ENCODE measurements at regions not wholly inside any gene's neighbourhood (a gene's known extent, or its start where the extent isn't known, plus 50 kb on each side); places are given as distances from the start of the nearest gene placed in this dataset.
"Not testable (repeated sequence)": the region's sequence is repeated elsewhere in the genome, so short reads cannot be mapped to it uniquely, and the experiment has no call there.

DNA sequence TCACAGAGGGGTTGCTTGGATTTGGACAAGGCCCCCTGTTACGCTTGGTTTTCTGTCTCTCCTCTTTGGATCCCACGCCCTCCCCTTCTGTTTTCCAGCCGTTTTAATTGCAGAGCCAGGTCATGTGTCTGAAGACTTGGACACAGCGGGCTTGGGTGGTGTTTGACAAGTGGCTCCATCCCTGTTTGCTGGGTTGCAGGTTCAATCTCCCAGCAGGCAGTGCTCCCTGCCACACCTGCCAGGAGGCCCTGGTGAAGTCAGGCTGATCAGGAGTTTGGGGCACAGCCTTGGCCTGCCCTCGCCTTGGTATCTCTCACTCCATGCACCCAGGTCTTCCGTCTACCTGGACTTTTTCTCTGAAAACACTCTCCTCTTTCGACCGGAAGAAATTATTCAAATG lies 59.0 kb downstream of the PLXNA1 start:
- Histone ChIP-seq H3K27ac (no peak overlapping the region), H3K27me3 (peaks cover 4% of the 10 kb centered on the region; the same call in 1 of the 2 replicates), H3K9me3 (replicated peaks) (no peaks in the 10 kb centered on the region), H3K36me3 (no peaks in the 10 kb centered on the region), H3K4me3 (no peak overlapping the region), H3K4me1 (no peaks in the 10 kb centered on the region; the same call in 1 of the 2 replicates)
- DNase-seq, result no peak

DNA sequence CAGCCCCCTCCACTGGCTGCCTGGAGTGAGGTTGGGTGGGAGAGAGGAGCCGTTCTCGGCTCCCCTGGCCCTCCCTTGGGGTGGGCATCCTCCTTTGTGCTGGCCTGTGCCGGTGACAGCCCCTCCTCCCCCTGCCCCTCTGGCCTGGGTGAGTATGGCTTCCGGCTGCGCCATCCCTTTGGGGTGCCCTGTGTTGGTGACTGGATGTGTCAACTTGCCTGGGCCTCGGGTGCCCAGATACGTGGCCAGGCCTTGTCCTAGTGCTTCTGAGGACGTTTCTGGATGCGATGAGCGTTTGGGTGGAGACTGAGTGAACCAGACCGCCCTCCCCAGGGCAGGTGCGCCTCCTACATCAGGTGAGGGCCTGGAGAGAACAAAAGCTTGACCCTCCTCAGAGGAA lies 59.7 kb downstream of the PLXNA1 start:
- H3K4me1 ChIP-seq, result no peaks in the 10 kb centered on the region; the same call in 1 of the 2 replicates
- DNase-seq, result no peak
- H3K9me3 ChIP-seq (replicated peaks), result no peaks in the 10 kb centered on the region
- peaks cover 4% of the 10 kb centered on the region; the same call in 1 of the 2 replicates for H3K27me3 ChIP-seq
- no peaks in the 10 kb centered on the region for H3K36me3 ChIP-seq
- H3K4me3 ChIP-seq, result no peak overlapping the region
- H3K27ac ChIP-seq, result no peak overlapping the region

DNA sequence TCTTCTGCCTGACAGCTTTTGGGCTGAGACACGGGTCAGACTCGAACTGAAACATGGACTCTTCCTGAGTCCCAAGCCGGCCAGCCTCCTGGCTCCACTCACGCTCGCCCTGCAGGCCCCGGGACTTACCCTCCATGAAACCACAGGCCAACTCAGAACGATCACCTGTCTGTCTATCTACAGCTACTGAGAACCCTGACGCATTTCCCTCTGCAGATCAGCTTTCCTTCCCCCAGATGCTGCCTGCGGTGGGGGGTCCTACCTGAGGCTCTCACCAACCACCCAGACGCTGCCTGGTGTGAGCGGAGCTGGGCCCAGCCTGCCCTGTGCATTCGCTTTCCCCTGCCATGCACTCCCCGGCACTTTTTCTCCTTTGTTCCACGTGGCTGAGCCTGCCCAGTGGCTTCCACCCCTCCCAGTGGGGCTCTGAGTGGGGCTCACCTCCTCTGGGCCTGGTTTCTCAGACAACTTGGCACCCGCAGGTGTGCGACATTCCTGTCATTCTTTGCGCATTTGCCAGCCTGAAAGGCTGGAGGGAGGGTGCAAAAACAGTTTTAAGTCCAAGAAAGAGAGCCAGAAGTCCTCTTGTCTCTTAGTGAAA lies 60.2 kb downstream of the PLXNA1 start:
- Histone ChIP-seq H3K27me3 (peaks cover 4% of the 10 kb centered on the region; the same call in 1 of the 2 replicates), H3K27ac (no peak overlapping the region), H3K9me3 (replicated peaks) (no peaks in the 10 kb centered on the region; the same call in 1 of the 2 replicates), H3K36me3 (no peaks in the 10 kb centered on the region), H3K4me1 (no peaks in the 10 kb centered on the region; the same call in 1 of the 2 replicates), H3K4me3 (no peak overlapping the region)
- DNase-seq, result no peak

DNA sequence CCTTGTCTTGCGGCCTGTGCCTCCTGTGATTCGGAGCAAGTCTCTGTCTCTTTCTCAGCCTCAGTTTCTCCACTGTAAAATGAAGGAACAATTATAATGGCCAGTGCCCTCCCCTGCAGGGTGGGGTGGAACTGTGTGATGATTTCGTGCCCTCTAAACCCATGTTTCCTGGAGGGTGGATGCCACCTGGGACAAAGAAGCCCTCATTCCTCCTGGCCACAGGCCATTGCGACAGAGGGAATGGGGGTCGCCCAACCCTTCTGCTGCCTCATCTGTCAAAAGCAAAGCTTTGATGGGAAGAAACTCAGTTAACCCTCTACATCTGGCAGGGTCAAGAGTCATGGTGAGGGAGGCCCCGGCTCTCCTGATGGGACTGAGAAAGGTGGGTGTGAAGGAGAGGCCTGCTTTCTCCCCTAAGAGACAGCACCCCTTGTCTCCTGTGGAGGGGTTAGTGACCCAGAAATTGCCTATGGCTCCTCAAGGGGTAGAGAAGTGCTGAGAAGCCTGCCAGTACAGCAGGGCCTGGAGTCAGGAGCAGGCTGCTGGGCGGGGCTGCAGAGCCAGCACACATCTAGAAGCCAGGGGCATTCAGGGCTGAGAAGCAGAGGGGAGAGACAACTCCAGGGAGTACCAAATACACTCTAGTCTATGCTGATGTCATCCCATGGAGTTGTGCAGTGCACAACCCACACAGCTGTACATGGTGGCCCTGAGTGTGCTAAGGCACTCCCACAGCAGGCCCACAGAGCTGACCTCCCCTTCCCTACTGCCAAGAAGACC lies 61.0 kb downstream of the PLXNA1 start:
- Histone ChIP-seq H3K4me3 (no peak overlapping the region), H3K27ac (no peak overlapping the region), H3K27me3 (peaks cover 4% of the 10 kb centered on the region; the same call in 1 of the 2 replicates), H3K4me1 (no peaks in the 10 kb centered on the region; the same call in 1 of the 2 replicates), H3K36me3 (no peaks in the 10 kb centered on the region), H3K9me3 (replicated peaks) (no peaks in the 10 kb centered on the region; the same call in 1 of the 2 replicates)
- no peak for DNase-seq

DNA sequence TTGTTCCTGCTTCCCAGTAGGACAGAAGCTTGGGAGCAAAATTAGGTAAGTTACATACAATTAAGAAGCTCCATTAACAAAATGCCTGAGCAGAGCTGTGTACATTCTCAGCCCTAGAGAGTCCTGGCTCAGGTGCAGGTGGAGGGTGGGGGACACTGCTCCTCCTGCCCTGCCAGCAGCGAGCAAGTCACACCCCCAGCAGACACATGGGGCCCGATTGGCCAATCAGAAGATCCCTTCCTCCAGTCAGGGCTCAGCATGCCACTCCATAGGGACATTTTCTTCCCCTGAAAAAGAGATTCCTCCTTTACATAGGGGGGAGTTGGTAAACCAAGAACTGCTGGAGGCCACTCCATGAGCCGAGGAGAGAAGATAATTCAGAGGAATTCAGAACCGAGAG lies 62.1 kb downstream of the PLXNA1 start:
- DNase-seq, result peak in 1 of 2 experiments; percentile 45
- Histone ChIP-seq H3K4me1 (no peaks in the 10 kb centered on the region; the same call in 1 of the 2 replicates), H3K4me3 (no peak overlapping the region), H3K36me3 (no peaks in the 10 kb centered on the region), H3K9me3 (replicated peaks) (no peaks in the 10 kb centered on the region; the same call in 1 of the 2 replicates), H3K27me3 (peaks cover 4% of the 10 kb centered on the region; the same call in 1 of the 2 replicates), H3K27ac (no peak overlapping the region)

DNA sequence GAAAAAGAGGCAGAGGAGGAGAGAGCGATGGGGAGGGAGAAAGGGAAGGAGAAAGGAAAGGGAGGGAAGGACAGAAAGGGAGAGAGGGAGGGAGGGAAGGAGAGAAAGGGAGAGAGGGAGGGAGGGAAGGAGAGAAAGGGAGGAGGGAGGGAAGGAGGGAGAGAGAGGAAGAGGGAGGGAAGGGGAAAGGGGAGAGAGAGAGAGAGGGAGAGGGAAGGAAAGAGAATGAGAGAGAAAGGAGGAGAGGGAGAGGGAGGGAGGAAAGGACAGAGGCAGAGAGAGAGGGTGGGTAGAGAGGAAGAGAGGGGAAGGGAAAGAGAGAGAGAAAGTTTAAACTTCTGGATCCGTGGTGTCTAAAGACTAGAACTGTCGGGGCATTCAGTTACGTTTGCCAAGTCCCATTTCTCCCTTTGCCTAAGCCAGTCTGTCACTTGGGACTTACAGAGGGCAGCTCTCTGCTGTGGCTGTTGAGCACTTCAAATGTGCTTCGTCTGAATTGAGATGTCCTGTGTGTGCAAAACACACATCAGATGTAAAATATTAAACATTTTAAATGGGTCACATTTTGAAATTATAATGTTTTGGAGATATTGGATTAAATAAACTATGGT lies 62.6 kb downstream of the PLXNA1 start:
- H3K9me3 ChIP-seq (replicated peaks), result no peaks in the 10 kb centered on the region; the same call in 1 of the 2 replicates
- H3K27me3 ChIP-seq, result peaks cover 4% of the 10 kb centered on the region; the same call in 1 of the 2 replicates
- no peak overlapping the region for H3K27ac ChIP-seq
- no peak for DNase-seq
- no peak overlapping the region for H3K4me3 ChIP-seq
- H3K4me1 ChIP-seq, result no peaks in the 10 kb centered on the region; the same call in 1 of the 2 replicates
- H3K36me3 ChIP-seq, result no peaks in the 10 kb centered on the region

DNA sequence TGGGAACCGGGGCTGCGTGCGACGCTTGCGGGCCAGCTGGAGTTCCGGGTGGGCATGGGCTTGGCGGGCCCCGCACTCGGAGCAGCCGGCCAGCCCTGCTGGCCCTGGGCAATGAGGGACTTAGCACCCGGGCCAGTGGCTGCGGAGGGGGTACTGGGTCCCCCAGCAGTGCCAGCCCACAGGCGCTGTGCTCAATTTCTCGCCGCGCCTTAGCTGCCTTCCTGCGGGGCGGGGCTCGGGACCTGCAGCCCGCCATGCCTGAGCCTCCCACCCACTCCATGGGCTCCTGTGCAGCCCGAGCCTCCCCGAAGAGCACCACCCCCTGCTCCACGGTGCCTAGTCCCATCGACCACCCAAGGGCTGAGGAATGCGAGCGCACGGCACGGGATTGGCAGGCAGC lies 63.8 kb downstream of the PLXNA1 start:
- not testable (repeated sequence) for H3K36me3 ChIP-seq; H3K9me3 ChIP-seq (replicated peaks); DNase-seq; H3K4me1 ChIP-seq; H3K27me3 ChIP-seq; H3K27ac ChIP-seq; H3K4me3 ChIP-seq

DNA sequence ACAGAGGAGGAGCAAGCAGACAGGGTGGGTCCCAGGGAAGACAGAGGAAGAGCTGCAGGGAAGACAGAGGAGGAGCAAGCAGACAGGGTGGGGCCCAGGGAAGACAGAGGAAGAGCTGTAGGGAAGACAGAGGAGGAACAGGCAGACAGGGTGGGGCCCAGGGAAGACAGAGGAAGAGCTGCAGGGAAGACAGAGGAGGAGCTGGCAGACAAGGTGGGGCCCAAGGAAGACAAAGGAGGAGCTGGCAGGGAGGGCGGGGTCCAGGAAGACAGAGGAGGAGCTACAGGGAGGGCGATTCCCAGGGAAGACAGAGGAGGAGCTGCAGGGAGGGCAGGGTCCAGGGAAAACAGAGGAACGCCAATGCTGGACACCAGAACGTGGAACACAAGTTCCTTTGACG lies 66.5 kb downstream of the PLXNA1 start:
- no peaks in the 10 kb centered on the region; the same call in 1 of the 2 replicates for H3K9me3 ChIP-seq (replicated peaks)
- no peaks in the 10 kb centered on the region for H3K4me1 ChIP-seq
- no peak overlapping the region for H3K4me3 ChIP-seq
- H3K27me3 ChIP-seq, result peaks cover 4% of the 10 kb centered on the region; the same call in 1 of the 2 replicates
- no peak for DNase-seq
- H3K36me3 ChIP-seq, result no peaks in the 10 kb centered on the region
- H3K27ac ChIP-seq, result no peak overlapping the region

DNA sequence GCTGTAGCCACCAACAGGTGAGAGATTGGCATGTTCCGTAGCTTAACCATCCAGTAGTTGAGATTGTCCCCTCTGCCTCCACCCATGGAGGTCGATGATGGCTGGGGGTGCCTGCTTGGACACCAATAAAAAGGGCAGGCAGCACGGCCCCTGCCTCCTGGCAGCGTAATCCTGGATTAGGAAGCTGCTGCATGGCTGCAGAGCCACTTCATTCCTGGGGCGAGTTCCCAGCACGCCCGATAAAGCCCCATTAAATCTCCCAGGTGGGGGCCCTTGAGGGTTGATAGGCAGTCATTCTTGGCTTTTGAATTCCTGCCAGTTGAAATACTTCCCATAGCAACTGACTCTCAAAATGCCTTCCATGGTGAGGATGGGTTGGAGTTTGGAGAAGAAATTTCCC lies 67.8 kb downstream of the PLXNA1 start:
- Histone ChIP-seq H3K4me1 (no peaks in the 10 kb centered on the region), H3K27me3 (no peaks in the 10 kb centered on the region; the same call in 1 of the 2 replicates), H3K27ac (no peak overlapping the region), H3K9me3 (replicated peaks) (no peaks in the 10 kb centered on the region; the same call in 1 of the 2 replicates), H3K36me3 (no peaks in the 10 kb centered on the region), H3K4me3 (no peak overlapping the region)
- DNase-seq, result no peak

DNA sequence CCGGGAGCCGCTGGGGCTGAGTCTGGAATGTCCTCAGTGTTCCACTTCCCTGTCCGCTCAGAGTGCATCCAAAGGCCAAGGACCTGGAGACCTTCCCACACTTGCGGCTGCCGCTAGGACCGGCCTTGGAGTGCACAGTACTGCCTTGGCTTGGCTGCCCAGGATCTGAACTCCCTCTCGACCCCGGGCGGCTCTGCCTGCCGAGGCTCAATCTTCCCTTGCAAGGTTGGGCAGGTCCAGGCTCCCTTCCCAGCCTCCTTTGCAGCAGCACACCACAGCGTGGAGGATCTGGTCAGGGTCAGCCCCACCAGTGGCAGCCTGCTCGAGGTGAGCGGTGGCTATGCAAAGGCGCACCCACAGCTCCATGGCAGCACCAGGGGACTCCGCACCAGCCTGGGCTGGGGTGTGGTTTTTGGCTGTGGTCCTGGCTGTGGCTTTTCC lies 69.2 kb downstream of the PLXNA1 start:
- H3K27me3 ChIP-seq, result no peaks in the 10 kb centered on the region; the same call in 1 of the 2 replicates
- H3K4me3 ChIP-seq, result no peak overlapping the region
- H3K27ac ChIP-seq, result no peak overlapping the region
- H3K36me3 ChIP-seq, result no peaks in the 10 kb centered on the region
- H3K4me1 ChIP-seq, result no peaks in the 10 kb centered on the region
- DNase-seq, result no peak
- H3K9me3 ChIP-seq (replicated peaks), result peaks cover 4% of the 10 kb centered on the region

DNA sequence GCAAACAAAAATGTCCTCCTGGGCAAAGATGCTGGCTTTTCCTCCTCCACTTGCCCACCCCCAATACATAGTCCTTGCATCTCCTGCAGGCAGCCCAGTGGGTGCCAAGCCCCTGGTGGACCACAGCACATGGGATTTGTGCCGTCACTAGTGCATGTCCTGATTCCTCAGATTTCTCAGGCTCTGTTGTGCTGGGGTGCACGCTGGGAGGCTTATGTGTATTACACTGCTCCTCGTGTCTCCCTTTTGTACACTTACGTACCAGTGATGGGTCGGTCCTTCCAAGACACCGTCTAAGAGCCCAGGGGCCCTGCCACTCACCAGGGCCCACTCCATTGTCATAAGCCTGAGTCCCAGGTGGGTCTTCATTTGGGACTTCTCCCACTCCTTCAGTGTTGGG lies 70.1 kb downstream of the PLXNA1 start:
- Histone ChIP-seq H3K36me3 (no peaks in the 10 kb centered on the region), H3K9me3 (replicated peaks) (peaks cover 8% of the 10 kb centered on the region), H3K27ac (no peak overlapping the region), H3K4me3 (no peak overlapping the region), H3K4me1 (no peaks in the 10 kb centered on the region), H3K27me3 (no peaks in the 10 kb centered on the region; the same call in 1 of the 2 replicates)
- no peak for DNase-seq

DNA sequence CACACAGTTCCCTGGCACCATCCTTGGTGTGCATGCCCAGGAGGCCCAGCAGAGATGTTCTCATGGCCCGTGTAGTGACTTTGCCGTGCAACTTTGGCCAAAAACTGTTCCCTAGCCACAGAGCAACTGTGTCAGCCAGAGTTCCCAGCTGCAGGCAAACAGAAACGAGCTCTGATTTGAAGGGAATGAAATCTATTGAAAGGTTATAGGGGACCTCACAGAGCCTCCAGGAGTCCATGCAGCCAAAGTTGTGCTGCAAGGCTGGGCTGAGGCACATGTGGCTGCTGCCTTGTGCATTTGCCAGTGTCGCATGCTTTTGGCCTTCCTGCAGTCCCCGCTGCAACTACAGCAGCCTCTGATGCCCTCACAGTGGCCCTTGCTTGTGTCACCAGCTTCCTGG lies 70.5 kb downstream of the PLXNA1 start:
- H3K27ac ChIP-seq, result no peak overlapping the region
- no peak for DNase-seq
- no peaks in the 10 kb centered on the region for H3K4me1 ChIP-seq
- no peak overlapping the region for H3K4me3 ChIP-seq
- H3K36me3 ChIP-seq, result no peaks in the 10 kb centered on the region
- no peaks in the 10 kb centered on the region; the same call in 1 of the 2 replicates for H3K27me3 ChIP-seq
- H3K9me3 ChIP-seq (replicated peaks), result peaks cover 8% of the 10 kb centered on the region

DNA sequence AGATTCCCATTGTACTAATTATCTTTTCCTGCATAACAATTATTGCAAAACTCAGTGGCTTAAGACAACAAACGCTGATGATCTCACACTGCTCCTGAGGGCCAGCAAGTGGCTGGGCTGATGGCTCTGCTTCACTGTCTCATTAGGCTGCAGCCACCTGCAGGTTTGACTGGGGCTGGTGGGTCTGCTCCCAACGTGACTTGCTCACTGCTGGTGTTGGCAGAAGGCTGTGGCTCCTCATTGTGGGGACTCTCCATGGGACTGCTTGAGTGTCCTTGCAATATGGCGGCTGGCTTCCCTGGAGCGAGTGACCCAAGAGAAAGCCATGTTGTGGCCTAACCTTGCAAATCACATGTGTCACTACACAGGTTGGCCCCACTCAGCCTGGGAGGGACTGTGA lies 71.1 kb downstream of the PLXNA1 start:
- no peak for DNase-seq
- no peaks in the 10 kb centered on the region for H3K36me3 ChIP-seq
- no peak overlapping the region for H3K4me3 ChIP-seq
- no peaks in the 10 kb centered on the region; the same call in 1 of the 2 replicates for H3K27me3 ChIP-seq
- H3K27ac ChIP-seq, result no peak overlapping the region
- peaks cover 8% of the 10 kb centered on the region for H3K9me3 ChIP-seq (replicated peaks)
- H3K4me1 ChIP-seq, result no peaks in the 10 kb centered on the region

DNA sequence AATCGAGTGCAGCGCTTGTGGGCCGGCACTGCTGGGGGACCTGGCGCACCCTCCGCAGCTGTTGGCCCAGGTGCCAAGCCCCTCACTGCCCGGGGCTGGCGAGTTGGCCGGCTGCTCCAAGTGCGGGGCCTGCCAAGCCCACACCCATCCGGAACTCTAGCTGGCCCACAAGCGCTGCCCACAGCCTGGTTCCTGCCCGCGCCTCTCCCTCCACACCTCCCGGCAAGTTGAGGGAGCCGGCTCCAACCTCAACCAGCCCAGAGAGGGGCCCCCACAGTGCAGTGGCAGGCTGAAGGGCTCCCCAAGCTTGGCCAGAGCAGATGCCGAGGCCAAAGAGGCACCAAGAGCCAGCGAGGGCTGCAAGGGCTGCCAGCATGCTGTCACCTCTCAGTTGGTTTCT lies 73.4 kb downstream of the PLXNA1 start:
- Histone ChIP-seq H3K27ac (no peak overlapping the region), H3K27me3 (no peaks in the 10 kb centered on the region; the same call in 1 of the 2 replicates), H3K36me3 (no peaks in the 10 kb centered on the region), H3K4me1 (no peaks in the 10 kb centered on the region), H3K4me3 (no peak overlapping the region), H3K9me3 (replicated peaks) (peaks cover 8% of the 10 kb centered on the region)
- DNase-seq, result no peak

DNA sequence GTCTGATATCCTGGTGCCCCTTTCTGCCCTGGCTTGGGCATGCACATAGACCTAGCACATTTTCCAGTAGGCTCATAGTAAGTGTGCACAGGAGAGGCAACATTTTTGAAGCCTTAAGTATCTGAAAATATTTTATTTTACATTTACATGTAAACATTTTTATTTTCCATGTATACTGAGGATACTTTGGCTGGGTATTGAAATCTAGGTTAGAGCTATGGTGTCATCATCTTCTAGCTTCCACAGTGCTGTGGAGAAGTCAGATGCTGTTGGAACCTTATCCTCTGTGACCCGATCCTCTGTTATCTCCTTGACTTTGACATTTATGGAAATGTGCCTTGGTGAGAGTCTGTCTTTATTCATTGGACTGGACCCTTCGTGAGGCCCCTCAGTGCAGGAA lies 74.1 kb downstream of the PLXNA1 start:
- Histone ChIP-seq H3K27ac (no peak overlapping the region), H3K36me3 (no peaks in the 10 kb centered on the region)
- DNase-seq, result no peak

More for the DNA sequence above, 74.1 kb downstream of the PLXNA1 start:
- H3K27me3 ChIP-seq, result no peaks in the 10 kb centered on the region
- H3K4me1 ChIP-seq, result no peaks in the 10 kb centered on the region
- H3K4me3 ChIP-seq, result no peak overlapping the region
- peaks cover 8% of the 10 kb centered on the region for H3K9me3 ChIP-seq (replicated peaks)

All from SJCRH30 (cell line).